Tibial artery (tissue), 4 donors: ENCODE measurements at regions not wholly inside any gene's neighbourhood (a gene's known extent, or its start where the extent isn't known, plus 50 kb on each side); places are given as distances from the start of the nearest gene placed in this dataset.

Experiments used
- DNase-seq, 2 donors: peaks; one replicate each; pipeline ENCODE4 v3.0.0-alpha.2; 2019
- H3K27ac ChIP-seq, 2 donors: fragments of 200-600 bp; sonication (generic) in 1 of 2; 1 replicate in 1 of 2; 2 replicates in 1 of 2; pipeline ENCODE4 v1.5.1; 2018 to 2019; ENCODE audit warnings: mild to moderate bottlenecking in 1 of 2
- H3K27me3 ChIP-seq, 2 donors: fragments of 200-600 bp; sonication (generic) in 1 of 2; one replicate each; pipeline versions ENCODE4 v1.5.1 to v1.6.0; 2016 to 2019
- H3K36me3 ChIP-seq, 3 donors: fragments of 200-600 bp; sonication (generic) in 2 of 3; one replicate each; pipeline ENCODE4 v1.5.1; 2016 to 2019; ENCODE audit warnings: mild to moderate bottlenecking in 2 of 3
- H3K4me1 ChIP-seq, 4 donors: fragments of 200-600 bp; sonication (generic) in 2 of 4; 1 replicate in 3 of 4; 2 replicates in 1 of 4; pipeline ENCODE4 v1.5.1; 2016 to 2019
- H3K4me3 ChIP-seq, 2 donors: fragments of 200-600 bp; sonication (generic) in 1 of 2; 1 replicate in 1 of 2; 2 replicates in 1 of 2; pipeline ENCODE4 v1.5.1; 2018 to 2019; ENCODE audit warnings: mild to moderate bottlenecking in 2 of 2
- H3K9me3 ChIP-seq, 3 donors: fragments of 200-600 bp; sonication (generic) in 1 of 3; one replicate each; pipeline ENCODE4 v1.5.1; 2016 to 2019
- CTCF ChIP-seq, 2 experiments: fragments of 200-600 bp in 1 of 2; fragments of 450-650 bp in 1 of 2; IDR thresholded peaks; one replicate each; pipeline ENCODE4 v1.5.1; 2017 to 2019; ENCODE audit warnings: antibody characterized with exemption in 2 of 2, mild to moderate bottlenecking in 1 of 2, moderate library complexity in 1 of 2
- intact Hi-C: fragments of 100-400 bp; cut with DNase I; formaldehyde crosslinking; loops from one replicate; pipeline ENCODE4 v1.15.0; 2023; ENCODE audit warnings: low total_unique reads

GRCh38 chr14:28356819-28357218 lies 409.8 kb upstream of the FOXG1 start:
- Histone ChIP-seq H3K27ac (no peak overlapping the region), H3K36me3 (no peaks in the 10 kb centered on the region), H3K9me3 (peaks cover 0 to 4% (median 3%) of the 10 kb centered on the region in 3 donors), H3K27me3 (no peaks in the 10 kb centered on the region), H3K4me3 (no peak overlapping the region), H3K4me1 (no peaks in the 10 kb centered on the region)
- intact Hi-C loops, result no loop called here
- no peak for TF ChIP-seq CTCF (IDR thresholded peaks at IDR 0.05)
- DNase-seq, result no peak

- intact Hi-C loops, result no loop called here
- H3K4me1 ChIP-seq, result no peaks in the 10 kb centered on the region
- no peaks in the 10 kb centered on the region for H3K27me3 ChIP-seq
- no peak overlapping the region for H3K4me3 ChIP-seq
- H3K27ac ChIP-seq, result no peak overlapping the region
- H3K9me3 ChIP-seq, result peaks cover 0 to 9% (median 4%) of the 10 kb centered on the region in 3 donors
- DNase-seq, result no peak
- no peak for TF ChIP-seq CTCF (IDR thresholded peaks at IDR 0.05)
- H3K36me3 ChIP-seq, result no peaks in the 10 kb centered on the region
Measured at GRCh38 chr14:28361486-28361885, 405.1 kb upstream of the FOXG1 start.

- no peak for DNase-seq
- Histone ChIP-seq H3K9me3 (peaks cover 0 to 9% (median 4%) of the 10 kb centered on the region in 3 donors), H3K27me3 (no peaks in the 10 kb centered on the region), H3K4me3 (no peak overlapping the region), H3K36me3 (no peaks in the 10 kb centered on the region), H3K27ac (no peak overlapping the region), H3K4me1 (no peaks in the 10 kb centered on the region)
- intact Hi-C loops, result no loop called here
- no peak for TF ChIP-seq CTCF (IDR thresholded peaks at IDR 0.05)
Measured at GRCh38 chr14:28365510-28365909, 401.1 kb upstream of the FOXG1 start.

- intact Hi-C loops, result no loop called here
- no peaks in the 10 kb centered on the region for H3K27me3 ChIP-seq
- no peak for TF ChIP-seq CTCF (IDR thresholded peaks at IDR 0.05)
- H3K9me3 ChIP-seq, result no peaks in the 10 kb centered on the region
- H3K4me3 ChIP-seq, result no peak overlapping the region
- H3K4me1 ChIP-seq, result no peaks in the 10 kb centered on the region
- H3K27ac ChIP-seq, result no peak overlapping the region
- H3K36me3 ChIP-seq, result no peaks in the 10 kb centered on the region
- DNase-seq, result no peak
Measured at GRCh38 chr14:28373721-28374120, 392.9 kb upstream of the FOXG1 start.

- Histone ChIP-seq H3K4me1 (no peaks in the 10 kb centered on the region), H3K27ac (no peak overlapping the region), H3K27me3 (no peaks in the 10 kb centered on the region), H3K9me3 (no peaks in the 10 kb centered on the region), H3K4me3 (no peak overlapping the region), H3K36me3 (no peaks in the 10 kb centered on the region)
- intact Hi-C loops, result no loop called here
- no peak for DNase-seq
- TF ChIP-seq CTCF (IDR thresholded peaks at IDR 0.05), result no peak
Measured at GRCh38 chr14:28375295-28375694, 391.3 kb upstream of the FOXG1 start.

- intact Hi-C loops, result no loop called here
- TF ChIP-seq CTCF (IDR thresholded peaks at IDR 0.05), result no peak
- H3K4me3 ChIP-seq, result no peak overlapping the region
- no peak overlapping the region for H3K27ac ChIP-seq
- no peaks in the 10 kb centered on the region for H3K9me3 ChIP-seq
- no peaks in the 10 kb centered on the region for H3K27me3 ChIP-seq
- H3K4me1 ChIP-seq, result no peaks in the 10 kb centered on the region
- no peaks in the 10 kb centered on the region for H3K36me3 ChIP-seq
- DNase-seq, result no peak
Measured at GRCh38 chr14:28381656-28382055, 384.9 kb upstream of the FOXG1 start.
